Hepatocyte (in vitro differentiated cells): ENCODE measurements at regions not wholly inside any gene's neighbourhood (a gene's known extent, or its start where the extent isn't known, plus 50 kb on each side); places are given as distances from the start of the nearest gene placed in this dataset.

ENCODE experiments used
- EZH2 ChIP-seq: fragments of 200-600 bp; sonication (generic); IDR thresholded peaks from 2 replicates; pipeline ENCODE4 v1.6.1; 2016; ENCODE audit warnings: antibody characterized with exemption, mild to moderate bottlenecking, borderline replicate concordance
- EZH2phosphoT487 ChIP-seq: fragments of 200-600 bp; sonication (generic); IDR thresholded peaks from one replicate; pipeline ENCODE4 v1.6.1; 2018; ENCODE audit warnings: antibody characterized with exemption, mild to moderate bottlenecking, low read depth, moderate library complexity; ENCODE audit not compliant: unreplicated experiment, severe bottlenecking
- TF ChIP-seq, protein P1 (sequence below): fragments of 200-600 bp; sonication (generic); IDR thresholded peaks from 2 replicates; pipeline ENCODE4 v1.5.1; 2016; ENCODE audit warnings: antibody characterized with exemption, mild to moderate bottlenecking; ENCODE audit not compliant: poor library complexity

DNA sequence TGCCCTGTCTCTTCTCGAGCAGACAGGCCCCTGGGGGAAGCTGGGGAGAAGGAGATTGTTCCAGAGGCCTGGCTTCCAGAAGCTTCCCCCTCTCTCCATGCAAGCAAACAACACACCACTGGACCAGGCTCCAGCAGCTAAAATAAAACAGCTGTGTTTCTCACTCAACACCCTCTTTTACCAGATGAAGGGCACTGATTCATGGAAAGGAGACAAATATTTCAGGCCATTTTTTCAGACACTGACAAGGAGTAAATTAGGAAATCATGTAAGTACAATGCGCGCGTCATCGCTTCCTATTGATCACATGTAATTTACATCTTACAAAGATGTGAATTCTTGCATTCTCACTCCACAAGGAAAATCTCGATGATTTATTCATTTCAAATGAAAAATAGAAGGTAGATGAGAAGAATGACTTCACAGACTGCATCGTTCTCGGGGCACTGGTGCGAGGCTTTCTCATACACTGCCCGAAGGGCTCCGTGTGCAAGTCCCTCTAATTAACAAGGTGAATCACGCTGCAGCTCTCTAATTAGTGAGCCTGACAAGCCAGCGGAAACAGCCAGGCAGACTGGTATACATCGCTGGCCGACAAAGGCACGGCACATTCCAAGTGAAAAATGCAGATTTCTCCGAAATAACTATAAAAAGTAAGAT lies 153.6 kb downstream of the KCTD15 start:
- TF ChIP-seq, protein P1, sequence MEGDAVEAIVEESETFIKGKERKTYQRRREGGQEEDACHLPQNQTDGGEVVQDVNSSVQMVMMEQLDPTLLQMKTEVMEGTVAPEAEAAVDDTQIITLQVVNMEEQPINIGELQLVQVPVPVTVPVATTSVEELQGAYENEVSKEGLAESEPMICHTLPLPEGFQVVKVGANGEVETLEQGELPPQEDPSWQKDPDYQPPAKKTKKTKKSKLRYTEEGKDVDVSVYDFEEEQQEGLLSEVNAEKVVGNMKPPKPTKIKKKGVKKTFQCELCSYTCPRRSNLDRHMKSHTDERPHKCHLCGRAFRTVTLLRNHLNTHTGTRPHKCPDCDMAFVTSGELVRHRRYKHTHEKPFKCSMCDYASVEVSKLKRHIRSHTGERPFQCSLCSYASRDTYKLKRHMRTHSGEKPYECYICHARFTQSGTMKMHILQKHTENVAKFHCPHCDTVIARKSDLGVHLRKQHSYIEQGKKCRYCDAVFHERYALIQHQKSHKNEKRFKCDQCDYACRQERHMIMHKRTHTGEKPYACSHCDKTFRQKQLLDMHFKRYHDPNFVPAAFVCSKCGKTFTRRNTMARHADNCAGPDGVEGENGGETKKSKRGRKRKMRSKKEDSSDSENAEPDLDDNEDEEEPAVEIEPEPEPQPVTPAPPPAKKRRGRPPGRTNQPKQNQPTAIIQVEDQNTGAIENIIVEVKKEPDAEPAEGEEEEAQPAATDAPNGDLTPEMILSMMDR = no peak
- TF ChIP-seq EZH2phosphoT487 (no peak), EZH2 (no peak)
